Stimulated activated naive CD4-positive, alpha-beta T cell (primary cell): ENCODE measurements at regions not wholly inside any gene's neighbourhood (a gene's known extent, or its start where the extent isn't known, plus 50 kb on each side); places are given as distances from the start of the nearest gene placed in this dataset.
"Not testable (repeated sequence)": the region's sequence is repeated elsewhere in the genome, so short reads cannot be mapped to it uniquely, and the experiment has no call there.

Experiments
- DNase-seq, 6 experiments: peaks; one replicate each; lab custom pipeline; 2025; lab: John Stamatoyannopoulos, UW

GRCh38 chr6:30807566-30807965 is 63.2 kb upstream of the IER3 start:
- not testable (repeated sequence) for DNase-seq

DNA sequence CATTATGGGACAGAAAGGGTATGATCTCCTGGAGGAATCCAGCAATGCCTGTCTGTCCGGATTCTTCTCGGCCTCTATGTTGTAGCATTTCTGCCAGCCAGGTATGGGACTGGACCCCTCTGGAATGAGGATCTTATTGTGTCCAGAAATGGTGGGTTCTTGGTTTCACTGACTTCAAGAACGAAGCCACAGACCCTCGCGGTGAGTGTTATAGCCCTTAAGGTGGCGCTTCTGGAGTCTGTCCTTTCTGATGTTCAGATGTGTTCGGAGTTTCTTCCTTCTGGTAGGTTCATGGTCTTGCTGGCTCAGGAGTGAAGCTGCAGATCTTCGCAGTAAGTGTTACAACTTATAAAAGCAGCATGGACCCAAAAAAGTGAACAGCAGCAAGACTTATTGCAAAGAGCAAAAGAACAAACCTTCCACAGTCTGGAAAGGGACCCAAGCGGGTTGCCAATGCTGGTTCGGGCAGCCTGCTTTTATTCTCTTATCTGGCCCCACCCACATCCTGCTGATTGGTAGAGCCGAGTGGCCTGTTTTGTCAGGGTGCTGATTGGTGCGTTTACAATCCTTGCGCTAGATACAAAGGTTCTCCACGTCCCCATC is 62.3 kb upstream of the IER3 start:
- no peak for DNase-seq

DNA sequence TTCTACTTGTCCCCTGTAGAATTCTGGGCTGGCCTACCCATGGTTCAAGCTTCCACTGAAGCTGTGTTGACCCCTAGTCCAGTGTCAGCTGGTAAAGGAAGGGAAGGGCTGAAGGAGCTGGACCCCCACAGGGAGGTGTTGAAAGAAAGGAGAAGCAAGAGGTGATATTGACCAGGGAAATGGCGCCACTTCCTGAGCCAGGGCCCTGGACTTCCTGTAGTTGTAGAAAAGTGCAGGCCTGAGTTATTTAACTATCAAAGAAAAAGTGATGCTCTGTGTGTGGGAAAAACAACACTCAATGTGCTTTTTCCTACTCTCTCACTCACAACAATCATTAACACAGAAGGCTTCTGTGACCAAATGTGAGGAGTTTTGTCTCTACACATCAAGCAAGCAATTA is 60.0 kb upstream of the IER3 start:
- no peak for DNase-seq

DNA sequence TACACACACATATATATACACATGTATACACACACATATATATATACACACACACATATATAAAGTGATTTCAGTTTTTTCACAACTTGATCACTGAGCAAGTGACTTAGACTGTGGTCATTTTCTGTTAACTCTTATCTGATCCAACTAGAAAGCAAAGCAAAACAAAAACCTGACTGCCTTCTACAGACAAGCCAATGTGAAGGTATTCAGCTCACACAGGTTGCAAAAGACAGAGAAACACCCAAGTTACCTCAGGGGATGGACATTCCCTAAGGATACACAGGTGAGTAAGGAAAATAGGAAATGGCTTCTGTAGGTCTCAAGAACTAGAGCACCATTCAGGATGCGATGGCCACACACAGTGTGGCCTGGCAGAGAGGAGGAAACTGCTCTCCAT is 58.4 kb upstream of the IER3 start:
- DNase-seq, result no peak

- no peak for DNase-seq
These were observed 57.6 kb upstream of the IER3 start for GRCh38 chr6:30801950-30802349.

GRCh38 chr6:30800871-30801270 is 56.5 kb upstream of the IER3 start:
- no peak for DNase-seq

DNA sequence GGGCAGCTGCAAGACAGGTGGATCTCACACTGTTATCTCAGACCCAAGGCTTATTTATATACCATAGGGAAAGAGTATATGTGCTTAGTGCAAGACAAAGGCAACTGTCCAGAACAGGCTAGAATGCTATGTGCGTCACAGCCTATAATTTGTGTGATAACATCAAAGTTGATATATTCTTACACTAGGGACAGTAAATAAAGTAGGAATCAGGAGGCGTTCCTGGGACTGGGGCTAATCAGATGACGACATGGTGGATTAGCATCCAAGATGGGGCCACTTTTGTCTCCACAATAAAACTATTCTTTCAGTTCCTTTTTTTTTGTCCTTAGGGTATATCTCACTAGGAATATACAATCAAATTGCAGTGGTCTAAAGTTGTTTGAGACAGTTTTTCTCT is 54.9 kb upstream of the IER3 start:
- no peak for DNase-seq

GRCh38 chr6:30798494-30798893 is 54.1 kb upstream of the IER3 start:
- no peak for DNase-seq

DNA sequence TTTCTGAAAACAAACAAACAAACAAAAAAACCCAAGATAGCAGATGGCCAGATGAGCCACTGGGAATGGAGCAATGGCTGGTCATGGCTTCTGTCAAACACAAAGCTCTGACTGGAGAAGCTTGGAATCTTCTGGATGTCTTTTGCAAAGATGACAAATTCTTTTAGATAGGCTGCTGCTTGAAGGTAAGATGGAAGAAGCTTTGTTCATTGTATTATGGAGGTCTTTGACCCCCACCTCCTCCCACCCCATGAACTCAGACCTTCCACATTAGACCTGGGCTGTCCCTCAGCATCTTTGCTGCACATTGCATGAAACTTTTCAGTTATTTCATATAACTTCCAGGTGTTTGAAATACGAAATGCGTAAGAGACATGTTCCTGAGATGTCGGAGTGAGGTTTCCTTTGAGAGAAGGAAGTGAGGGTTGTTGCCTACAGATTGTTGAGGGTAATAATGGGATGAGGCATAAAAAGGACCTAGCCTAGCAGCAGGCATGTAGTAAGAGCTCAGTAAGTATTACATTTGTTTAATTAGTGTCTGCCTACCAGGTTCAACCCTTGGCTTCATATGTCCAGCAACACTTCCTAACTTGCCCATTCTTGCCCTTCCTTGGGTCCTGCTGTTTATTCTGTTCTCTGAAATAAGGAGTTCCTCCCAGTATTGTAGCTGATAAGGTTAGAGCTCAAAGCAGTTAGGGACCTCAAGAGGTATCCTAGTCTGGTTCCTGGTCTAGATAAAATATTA is 51.4 kb upstream of the IER3 start:
- no peak for DNase-seq
